GM21526 (cell line): ENCODE measurements at regions not wholly inside any gene's neighbourhood (a gene's known extent, or its start where the extent isn't known, plus 50 kb on each side); places are given as distances from the start of the nearest gene placed in this dataset.
"Not testable (repeated sequence)": the region's sequence is repeated elsewhere in the genome, so short reads cannot be mapped to it uniquely, and the experiment has no call there.

Source experiments
- ATAC-seq: cut with Tn5 transposase; IDR thresholded peaks from one replicate; pipeline ENCODE4 v1.9.1; 2021; ENCODE audit warnings: moderate library complexity; ENCODE audit not compliant: unreplicated experiment, low FRiP score

DNA sequence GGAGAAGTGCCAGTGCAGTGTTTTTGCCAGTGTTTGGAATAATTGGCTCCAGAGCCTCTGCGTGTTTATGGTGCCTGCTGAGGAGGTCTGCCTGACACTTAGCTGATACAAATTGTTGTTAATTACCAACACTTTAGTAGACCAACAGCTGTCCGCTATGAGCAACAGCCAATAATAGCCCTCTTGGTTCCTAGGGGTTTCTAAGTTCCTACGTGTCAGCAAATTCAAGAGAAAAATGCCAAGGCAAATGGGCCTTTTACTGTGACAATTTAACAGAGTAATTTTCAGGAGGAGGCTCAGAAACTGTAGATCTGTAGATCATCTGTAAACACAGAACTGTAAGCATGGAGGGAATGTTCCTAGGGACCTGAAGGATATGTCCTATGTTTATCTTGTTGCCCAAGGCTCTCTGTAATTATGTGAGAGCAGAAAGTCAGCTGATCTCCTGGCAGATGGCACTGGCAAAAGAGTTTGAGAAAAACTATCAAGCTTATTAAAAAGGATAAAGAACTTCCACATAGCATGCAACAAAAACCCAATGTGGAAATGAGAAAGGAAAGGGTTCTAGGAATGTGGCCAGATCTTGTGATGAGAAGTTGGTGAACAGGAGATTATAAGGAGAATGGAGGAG is 157.7 kb downstream of the GJA1 start:
- no peak for ATAC-seq

DNA sequence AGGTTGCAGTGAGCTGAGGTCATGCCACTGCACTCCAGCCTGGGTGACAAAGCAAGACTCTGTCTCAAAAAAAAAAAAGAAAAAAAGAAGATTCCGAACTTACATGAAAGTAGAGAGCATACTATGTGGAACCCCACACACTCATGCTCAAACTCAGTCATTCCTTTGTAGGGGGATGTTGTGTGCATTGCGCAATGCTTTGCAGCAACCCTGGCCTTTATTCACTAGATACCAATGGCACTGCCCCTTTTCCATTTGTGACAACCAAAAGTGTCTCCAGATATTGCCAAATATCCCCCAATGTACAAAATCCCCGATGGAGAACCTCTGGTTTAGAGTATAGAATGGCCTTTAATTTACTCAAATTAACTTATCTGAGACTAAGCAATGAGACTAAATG is 158.6 kb downstream of the GJA1 start:
- no peak for ATAC-seq

DNA sequence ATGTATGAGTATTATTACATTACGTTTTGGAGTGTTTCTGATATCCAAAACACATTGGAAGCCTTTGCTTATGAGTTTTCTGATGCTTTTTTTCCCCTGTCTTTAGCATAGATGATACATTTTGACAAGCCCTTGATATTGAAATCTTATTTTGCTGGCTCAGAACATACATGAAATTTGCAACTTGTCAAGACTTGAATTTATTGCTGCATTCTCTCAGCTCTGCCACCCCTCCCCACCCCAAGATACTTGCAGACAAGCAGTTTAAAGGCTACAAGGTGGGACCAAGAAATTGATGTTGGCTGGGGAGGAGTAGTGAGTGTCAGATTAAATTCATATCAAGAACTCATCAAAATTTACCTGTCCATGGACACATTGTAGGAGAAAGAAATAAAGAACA is 160.2 kb downstream of the GJA1 start:
- no peak for ATAC-seq

DNA sequence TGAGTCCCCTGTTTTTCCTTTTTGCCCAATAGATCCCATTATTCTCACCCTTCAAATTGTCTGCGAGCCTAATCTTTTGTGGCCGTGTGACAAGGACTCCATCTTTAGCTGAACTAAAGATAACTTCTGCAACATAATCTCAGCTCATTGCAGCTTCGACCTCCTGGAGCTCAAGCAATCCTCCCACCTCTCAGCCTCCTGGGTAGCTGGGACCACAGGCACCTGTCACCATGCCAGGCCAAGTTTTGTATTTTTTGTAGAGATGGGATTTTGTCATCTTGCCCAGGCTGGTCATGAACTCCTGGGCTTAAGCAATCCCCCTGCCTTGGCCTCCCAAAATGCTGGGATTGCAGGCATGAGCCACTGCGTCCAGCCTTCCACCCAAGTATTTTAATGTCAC is 161.0 kb downstream of the GJA1 start:
- ATAC-seq: no peak

DNA sequence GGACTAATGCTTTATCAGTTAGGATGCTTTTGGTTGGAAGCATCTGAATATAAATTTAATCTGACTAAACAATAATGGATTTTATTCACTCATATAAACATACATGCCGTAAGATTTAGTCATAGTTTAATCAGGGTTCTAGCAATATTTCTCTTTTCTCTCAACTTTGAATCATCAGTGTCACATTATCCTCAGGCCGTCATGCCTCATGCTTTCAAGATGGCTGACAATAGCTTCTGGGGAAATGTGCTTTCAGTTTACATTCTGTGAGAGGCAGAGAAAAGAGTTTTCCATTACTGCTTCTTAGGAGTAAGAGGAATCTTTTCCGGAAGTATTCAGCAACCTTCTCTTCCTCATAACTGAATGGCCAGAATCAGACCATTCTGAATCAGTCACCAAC is 162.2 kb downstream of the GJA1 start:
- no peak for ATAC-seq

DNA sequence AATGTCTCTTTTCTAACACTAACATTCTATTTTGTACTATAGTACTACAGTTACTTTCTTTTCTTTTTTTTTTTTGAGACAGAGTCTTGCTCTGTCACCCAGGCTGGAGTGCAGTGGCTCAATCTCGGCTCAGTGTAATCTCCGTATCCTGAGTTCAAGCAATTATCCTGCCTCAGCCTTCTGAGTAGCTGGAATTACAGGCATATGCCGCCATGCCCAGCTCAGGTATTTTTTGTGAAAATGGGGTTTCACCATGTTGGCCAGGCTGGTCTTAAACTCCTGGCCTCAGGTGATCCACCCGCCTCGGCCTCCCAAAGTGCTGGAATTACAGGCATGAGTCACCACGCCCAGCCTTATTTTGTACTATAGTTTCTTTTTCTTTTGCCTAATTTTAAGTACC is 163.9 kb downstream of the GJA1 start:
- not testable (repeated sequence) for ATAC-seq

DNA sequence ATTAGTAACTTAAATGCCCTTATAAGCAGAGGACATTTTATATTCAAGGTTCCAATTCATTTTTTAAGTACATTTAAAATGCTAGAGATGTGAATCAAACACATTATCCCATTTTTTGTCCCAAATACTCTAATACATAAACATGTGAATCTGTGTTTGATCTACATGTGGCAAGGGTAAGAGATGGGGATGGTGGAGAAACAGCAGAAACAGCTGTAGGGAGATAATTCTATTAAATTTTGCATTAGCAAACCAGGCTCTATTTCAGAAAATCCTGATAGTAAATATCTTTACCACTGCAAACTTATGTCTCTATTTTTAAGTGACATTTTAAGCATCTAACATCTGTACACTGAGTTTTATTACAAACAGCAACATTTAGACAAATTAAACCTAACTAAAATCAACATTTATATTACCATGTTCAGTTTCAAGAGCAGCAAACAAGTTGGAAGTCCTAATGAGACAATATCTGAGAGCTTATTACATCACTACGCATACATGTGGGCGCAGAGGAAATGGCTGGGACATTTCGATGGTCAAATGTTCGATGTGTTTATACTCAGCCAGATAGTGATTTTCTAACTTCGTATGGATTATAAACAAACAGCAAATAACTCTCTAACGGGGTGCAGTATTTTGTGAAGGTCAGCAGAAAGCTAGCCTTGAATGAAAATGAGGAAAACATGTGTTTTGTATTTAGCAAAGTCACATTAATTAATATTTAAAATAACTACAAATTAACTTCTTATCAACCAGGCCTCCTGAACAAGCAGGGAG is 165.1 kb downstream of the GJA1 start:
- ATAC-seq: no peak

DNA sequence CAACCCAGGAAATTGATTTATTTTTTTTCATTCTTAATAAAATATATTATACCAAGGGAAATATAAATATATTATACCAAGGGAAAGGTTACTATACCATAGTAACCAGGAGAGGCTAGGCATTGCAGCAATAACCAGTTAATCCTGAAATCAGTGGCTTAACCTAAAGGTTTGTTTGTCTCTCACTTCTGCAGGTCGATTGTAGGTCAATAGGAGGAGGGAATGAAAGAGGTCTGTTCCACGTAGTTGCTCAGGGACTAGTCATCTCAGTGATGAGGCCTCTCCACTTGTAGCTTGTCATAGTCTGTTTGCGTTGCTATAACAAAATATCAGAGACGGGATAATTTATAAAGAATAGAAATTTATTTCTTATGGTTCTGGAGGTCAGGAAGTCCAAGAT is 168.0 kb downstream of the GJA1 start:
- no peak for ATAC-seq

DNA sequence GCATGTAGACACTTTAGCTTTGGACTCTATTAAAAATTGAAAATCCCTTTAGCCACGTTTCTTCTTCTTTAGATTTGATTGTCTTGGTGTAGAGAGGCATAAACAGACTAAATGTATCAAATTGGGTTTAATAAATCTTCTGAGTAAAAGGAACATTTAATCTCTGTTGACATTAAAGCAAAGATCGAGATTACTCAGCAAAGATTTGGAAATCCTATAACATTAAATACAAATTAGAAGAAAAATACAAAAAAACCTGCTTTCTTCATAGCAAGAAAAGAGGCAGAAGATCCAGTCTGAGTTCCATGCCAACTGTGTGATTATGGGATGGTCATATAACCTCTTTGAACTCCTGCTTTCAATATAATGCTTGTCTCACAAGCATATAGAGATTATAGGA is 172.3 kb downstream of the GJA1 start:
- ATAC-seq: no peak

DNA sequence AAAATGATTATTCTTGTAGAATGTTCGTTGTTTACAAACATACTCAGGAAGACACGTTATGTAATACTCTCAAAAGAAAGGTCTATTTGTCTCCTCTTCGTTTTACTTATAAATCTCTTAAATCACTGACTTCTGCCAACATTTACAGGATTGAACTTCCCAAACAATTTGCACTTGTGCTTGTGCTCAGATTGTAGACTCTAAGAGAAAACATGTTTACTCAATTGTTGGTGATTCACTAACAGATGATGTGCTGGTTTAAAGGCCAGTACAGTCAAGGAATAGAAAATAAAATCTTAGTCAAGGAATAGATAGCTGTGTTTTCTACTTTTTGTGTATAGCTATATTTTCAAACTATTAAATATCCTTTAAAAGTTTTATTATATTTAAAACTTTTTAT is 172.8 kb downstream of the GJA1 start:
- ATAC-seq: no peak

DNA sequence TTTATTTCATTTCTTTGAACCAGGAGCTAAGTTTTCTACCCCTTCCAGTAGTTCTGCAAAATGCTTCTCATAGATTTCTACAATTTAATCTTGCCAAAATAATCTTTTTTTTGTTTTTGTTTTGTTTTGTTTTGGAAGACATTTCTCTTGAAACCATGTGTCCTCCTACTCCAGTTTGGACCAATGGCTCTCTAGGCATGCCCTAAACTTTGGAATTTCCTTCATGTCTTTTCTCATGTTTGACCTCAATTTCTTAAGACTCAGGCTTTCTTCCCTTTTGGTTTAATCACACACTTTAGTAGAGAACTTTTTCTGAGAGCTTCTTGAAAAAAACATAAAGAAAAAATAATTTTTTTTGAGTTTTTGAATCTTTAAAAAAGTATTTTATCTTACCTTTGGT is 173.8 kb downstream of the GJA1 start:
- ATAC-seq: no peak

DNA sequence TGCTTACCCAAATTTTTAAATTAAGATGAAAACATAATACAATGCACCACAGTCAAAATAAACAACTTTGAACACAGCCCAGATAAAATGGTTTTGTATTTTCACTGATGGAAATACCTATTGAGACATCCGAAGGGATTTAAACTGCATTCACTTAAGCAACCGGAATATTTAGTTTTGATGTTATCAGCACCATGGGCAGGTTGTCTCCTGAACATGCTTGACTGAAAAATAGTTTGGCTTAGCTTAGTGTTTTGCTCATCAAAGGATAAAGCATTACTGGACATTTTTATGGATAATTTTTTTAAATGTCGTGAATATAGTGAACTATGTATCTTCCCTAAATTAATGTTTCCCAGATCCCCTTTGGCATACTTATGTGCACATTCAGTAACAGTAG is 177.5 kb downstream of the GJA1 start:
- ATAC-seq: no peak

DNA sequence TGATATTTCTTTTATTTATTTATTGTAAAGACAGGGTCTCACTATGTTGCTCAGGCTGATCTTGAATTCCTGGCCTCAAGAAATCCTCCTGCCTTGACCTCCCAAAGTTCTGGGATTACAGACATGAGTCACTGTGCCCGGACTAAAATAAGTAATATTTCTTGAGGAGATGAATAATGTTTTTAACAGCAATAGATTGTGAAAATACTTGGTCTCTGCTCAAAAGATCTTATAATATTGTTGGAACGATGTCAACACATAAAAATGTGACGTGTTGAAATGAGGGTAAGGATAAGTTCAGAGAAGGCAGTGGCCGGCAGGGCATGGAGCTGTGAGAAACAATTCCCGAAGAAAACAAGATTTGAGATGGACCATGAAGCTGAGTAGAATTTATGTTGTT is 178.7 kb downstream of the GJA1 start:
- ATAC-seq: no peak

DNA sequence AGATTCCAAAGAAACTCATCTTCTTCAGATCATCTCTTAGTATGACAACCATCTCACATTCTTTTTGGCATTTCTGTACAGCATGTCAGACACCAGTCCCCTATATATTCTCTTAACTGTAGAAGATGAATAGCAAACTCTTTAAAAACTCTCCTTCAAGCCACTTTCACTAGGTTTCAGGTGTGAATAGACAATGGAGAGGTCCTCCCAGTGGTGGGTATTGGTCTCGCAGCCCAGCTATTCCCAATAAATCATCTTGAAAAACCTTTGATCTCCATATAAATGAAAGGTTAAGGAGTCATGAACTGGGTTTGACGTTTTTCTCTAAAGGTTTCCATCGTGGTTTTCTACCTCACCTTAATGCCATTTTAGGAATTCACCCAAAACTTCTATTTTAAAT is 180.0 kb downstream of the GJA1 start:
- ATAC-seq: no peak

DNA sequence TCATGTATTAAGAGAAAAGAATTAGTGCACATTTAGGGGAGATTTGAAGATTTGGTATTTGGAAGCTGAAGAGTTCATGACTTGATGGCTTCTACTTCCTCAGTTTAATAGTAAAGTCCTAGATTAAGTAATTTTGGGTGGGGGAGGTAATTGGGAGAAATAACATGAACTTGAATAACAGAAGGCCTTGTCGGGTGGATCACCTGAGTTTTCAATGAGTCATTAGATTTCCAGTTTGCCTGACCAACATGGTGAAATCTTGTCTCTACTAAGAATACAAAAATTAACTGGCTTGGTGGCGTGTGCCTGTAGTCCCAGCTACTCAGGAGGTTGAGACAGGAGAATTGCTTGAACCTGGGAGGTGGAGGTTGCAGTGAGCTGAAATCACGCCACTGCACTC is 181.0 kb downstream of the GJA1 start:
- ATAC-seq: no peak

DNA sequence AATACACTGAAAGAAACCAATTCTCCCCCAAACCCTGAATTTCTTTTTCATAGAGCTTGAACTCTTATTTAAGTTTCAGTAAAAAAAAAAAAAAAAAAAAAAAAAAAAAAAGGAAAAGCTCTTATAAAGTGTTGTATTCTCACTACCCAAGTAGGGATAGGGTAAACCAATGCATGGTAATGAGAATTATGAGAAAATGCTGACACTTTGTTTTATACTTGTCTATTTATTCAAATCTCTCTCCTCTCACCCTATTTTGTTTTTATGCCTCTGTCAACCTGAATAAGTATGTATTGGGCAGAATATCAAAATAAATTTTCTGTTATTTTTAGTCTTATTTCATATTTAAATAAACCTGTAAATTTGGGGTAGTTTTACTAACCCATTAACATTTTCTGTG is 181.9 kb downstream of the GJA1 start:
- no peak for ATAC-seq

DNA sequence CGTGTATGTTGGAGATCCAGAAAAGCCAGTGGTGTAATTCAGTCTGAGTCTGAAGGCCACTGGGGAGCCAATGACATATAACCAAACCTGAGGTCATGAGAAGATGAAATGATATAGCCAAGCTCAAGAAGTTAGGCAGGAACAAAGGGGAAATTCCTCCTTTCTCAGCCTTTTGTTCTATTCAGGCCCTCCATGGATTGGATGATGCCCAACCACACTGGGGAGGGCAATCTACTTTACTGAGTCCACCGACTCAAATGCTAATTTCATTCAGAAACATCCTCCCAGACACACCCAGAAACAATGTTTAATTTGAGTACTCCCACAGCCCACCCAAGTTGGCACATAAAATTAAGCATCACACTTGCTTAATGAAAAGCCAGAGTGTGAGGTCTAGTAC is 183.6 kb downstream of the GJA1 start:
- ATAC-seq: no peak

DNA sequence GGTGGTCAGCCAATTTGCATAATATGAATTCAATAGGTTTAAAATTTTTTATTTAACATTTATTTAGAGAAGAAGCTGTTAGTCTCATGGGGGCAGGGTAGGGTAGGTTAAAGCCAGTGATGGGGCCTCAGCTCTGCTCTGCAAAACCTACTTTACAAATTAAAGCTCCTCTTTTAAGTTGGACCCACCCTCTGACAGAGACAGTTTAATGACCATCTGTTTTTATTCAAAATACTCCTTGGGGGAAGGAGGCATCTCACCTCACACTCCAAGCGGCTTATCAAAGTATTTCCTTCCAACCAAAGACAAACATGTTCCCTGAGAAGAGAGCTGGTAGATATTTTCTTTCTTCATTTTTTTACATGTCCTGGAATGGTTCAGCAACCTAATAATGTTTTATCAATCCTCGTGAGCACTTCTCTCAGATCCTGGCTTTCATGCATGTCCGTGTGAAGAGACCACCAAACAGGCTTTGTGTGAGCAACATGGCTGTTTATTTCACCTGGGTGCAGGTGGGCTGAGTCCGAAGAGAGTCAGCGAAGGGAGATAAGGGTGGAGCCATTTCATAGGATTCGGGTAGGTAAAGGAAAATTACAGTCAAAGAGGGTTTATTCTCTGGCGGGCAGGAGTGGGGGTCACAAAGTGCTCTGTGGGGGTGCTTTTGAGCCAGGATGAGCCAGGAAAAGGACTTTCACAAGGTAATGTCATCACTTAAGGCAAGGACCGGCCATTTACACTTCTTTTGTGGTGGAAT is 184.7 kb downstream of the GJA1 start:
- ATAC-seq: no peak

DNA sequence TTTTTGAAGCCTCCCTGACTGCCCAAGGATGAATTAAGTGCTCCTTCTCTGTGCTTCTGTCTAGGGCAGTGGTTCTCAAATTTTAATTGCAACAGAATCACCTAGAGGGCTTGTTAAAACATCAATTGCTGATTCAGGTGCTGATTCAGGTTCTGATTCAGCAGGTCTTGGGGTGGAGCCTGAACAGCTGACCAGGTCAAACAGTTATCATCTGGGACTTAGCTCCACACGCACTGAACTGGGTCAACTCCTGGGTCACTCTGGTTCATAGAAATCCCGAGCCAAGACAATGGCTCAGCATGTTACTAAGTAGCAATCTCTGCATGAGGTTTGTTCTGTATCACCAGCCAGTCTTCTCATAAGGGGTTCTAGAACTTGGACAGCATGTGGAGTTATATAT is 192.3 kb downstream of the GJA1 start:
- no peak for ATAC-seq

DNA sequence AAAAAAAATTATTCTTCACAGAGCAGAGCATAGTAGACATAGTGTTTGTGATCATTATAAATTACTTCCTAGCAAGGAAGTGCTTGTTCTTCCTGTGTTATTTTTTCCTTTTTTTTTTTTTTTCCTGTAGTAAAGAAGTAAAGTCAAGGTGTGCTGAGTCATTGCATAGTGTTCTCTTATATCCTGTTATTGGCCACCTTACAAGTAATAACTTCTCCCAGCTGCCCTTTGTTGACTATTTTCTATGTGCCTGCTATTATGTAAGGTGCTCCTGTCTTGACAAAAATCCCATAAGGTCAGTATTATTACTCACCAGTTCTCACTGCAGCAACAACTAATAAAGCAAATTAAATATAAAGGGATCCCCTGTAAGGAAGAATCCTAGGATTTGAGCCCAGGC is 195.3 kb downstream of the GJA1 start:
- no peak for ATAC-seq

DNA sequence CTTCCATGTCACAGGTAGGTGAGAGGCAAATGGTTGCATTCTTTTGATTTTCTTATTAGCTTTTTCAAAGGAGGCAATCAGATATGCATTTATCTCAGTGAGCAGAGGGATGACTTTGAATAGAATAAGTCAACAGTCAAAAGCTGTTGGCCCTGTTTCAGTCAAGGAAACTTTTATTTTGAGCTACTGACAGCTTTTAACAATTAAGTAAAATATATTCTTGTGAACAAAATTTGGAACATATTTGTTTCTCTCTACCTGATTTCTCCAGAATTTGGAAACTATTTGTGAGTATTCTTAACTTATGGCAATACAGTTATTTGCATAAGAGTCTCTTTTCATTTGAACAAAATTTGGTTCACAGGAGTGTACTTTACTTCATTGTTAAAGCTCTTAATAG is 196.3 kb downstream of the GJA1 start:
- not testable (repeated sequence) for ATAC-seq

DNA sequence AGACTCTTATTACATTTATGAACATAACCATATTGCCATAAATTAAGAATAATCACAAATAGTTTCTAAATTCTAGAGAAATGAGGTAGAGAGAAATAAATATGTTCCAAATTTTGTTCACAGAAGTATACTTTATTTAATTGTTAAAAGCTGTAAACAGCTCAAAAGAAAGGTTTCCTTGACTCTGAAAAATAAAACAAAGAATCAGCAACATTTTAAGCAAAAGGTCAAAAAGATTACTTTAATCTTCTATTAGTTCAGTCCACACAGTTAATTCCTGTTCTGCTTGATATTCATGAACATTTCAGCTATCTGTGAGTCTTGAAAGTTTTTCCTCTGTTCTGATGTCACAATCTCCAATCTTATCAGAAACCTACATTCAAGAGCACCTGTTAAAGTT is 197.9 kb downstream of the GJA1 start:
- ATAC-seq: no peak
